ENCODE measurements at regions not wholly inside any gene's neighbourhood (a gene's known extent, or its start where the extent isn't known, plus 50 kb on each side); places are given as distances from the start of the nearest gene placed in this dataset.

DNA sequence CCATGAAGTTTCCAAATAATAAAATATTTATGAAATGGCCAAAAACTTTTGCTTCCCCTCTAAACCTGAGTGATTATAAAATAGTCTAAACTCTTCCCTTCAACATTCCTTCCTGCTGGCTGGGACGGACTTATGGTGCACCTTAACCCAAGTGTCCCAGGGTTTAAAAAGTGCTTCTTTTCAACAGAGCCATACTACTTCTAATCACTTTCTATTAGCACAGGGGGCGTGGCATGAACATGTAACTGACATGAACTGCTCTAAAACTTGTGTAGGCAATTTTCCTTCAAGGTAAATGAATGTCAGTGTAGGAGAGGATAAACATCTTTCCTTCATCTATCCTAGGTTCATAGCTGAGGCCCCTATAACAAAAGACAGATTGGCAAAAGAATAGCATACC, 163.6 kb upstream of the RIMS1 start:
- no peaks in the 10 kb centered on the region for H3K4me1 ChIP-seq (ENCODE audit: control extremely low read depth in 1 of 4, control insufficient read depth in 4 of 4, insufficient read depth in 4 of 4, low read length in 3 of 4)
- H3K27ac ChIP-seq (ENCODE audit: insufficient read depth in 1 of 2, low read depth in 1 of 2, low read length in 2 of 2, poor library complexity in 1 of 2, severe bottlenecking in 2 of 2): no peak overlapping the region
- no peak overlapping the region for H3K4me3 ChIP-seq (ENCODE audit: control insufficient read depth in 1 of 7, extremely low read depth in 1 of 7, insufficient read depth in 4 of 7, low read depth in 2 of 7, low read length in 6 of 7)
- H3K36me3 ChIP-seq (ENCODE audit: control insufficient read depth in 4 of 4, insufficient read depth in 4 of 4, low read length in 3 of 4): no peaks in the 10 kb centered on the region
- ChIA-PET POLR2A (no interaction called here), CTCF (no interaction called here)
- H3K27me3 ChIP-seq (replicated peaks in 2 of 5; ENCODE audit: control insufficient read depth in 4 of 5, insufficient read depth in 5 of 5, low read length in 4 of 5): peaks cover 0 to 3% (median 0%) of the 10 kb centered on the region in 5 experiments
- no peaks in the 10 kb centered on the region for H3K9me3 ChIP-seq (ENCODE audit: control extremely low read depth in 1 of 5, control insufficient read depth in 4 of 5, insufficient read depth in 2 of 5, low read depth in 1 of 5, low read length in 4 of 5)
- DNase-seq: no peak
- WGBS (ENCODE audit: insufficient coverage): 88% methylated on average over 1 of the region's 2 CpGs

DNA sequence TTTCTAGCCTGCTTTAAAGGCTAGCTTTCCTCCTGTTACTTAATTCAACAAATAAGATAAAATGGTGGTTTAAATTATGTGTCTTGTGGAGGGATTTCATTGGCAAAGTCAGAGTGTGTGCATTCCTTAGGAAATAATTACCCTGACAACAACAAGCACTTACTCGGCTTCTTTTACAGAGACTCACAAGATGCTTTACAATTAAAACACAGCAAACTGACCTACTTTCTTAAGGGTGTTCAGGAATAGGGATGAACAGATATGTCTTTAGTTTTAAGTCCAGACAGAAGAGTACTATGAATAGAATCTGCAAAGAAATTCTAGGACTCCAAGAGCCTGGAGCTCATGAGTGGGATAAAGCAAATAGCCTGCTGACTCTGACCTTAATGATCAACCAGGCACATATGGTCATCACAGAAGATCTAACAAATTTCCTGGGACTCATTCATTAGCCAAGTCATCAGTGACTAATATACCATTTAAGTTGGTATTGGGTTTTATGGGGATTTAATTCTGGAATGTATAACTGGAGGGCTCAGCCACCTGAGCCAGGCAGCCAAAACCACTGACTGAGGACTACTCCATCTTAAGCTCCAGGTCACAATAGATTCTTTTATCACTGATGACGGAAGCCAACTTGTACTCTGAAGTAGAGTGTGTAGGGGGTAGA, 161.8 kb upstream of the RIMS1 start:
- H3K4me3 ChIP-seq (ENCODE audit: control insufficient read depth in 1 of 7, extremely low read depth in 1 of 7, insufficient read depth in 4 of 7, low read depth in 2 of 7, low read length in 6 of 7): no peak overlapping the region
- POLR2A ChIA-PET: no interaction called here

DNA sequence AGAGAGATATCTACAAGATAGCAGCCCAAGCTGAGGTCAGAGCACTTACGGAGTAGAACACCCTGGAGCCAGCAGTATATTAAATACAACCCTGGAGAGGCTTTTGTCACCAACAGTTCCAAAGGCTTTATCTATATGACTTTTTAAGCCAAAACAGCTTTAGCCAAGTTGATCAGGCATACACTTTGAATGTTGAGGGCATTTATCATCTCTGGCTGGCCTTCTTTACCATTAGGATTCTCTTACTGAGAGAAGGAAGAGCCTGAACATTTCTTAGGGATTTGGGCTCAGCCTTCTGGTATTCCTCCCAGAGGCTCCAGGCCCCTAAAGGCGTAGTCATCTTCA, 161.3 kb upstream of the RIMS1 start:
- H3K27ac ChIP-seq (ENCODE audit: insufficient read depth in 1 of 2, low read depth in 1 of 2, low read length in 2 of 2, poor library complexity in 1 of 2, severe bottlenecking in 2 of 2): no peak overlapping the region
- H3K4me1 ChIP-seq (ENCODE audit: control extremely low read depth in 1 of 4, control insufficient read depth in 4 of 4, insufficient read depth in 4 of 4, low read length in 3 of 4): no peaks in the 10 kb centered on the region
- no peaks in the 10 kb centered on the region for H3K9me3 ChIP-seq (ENCODE audit: control extremely low read depth in 1 of 5, control insufficient read depth in 4 of 5, insufficient read depth in 2 of 5, low read depth in 1 of 5, low read length in 4 of 5)
- no peaks in the 10 kb centered on the region for H3K36me3 ChIP-seq (ENCODE audit: control insufficient read depth in 4 of 4, insufficient read depth in 4 of 4, low read length in 3 of 4)
- H3K27me3 ChIP-seq (replicated peaks in 2 of 5; ENCODE audit: control insufficient read depth in 4 of 5, insufficient read depth in 5 of 5, low read length in 4 of 5): peaks cover 0 to 4% (median 0%) of the 10 kb centered on the region in 5 experiments
- no peak overlapping the region for H3K4me3 ChIP-seq (ENCODE audit: control insufficient read depth in 1 of 7, extremely low read depth in 1 of 7, insufficient read depth in 4 of 7, low read depth in 2 of 7, low read length in 6 of 7)
- 100% methylated on average over 1 of the region's 2 CpGs for WGBS (ENCODE audit: insufficient coverage)
- CTCF ChIA-PET: no interaction called here
- no peak for DNase-seq
- POLR2A ChIA-PET: no interaction called here

More for the DNA sequence above, 161.8 kb upstream of the RIMS1 start:
- Histone ChIP-seq H3K4me1 (ENCODE audit: control extremely low read depth in 1 of 4, control insufficient read depth in 4 of 4, insufficient read depth in 4 of 4, low read length in 3 of 4) (no peaks in the 10 kb centered on the region), H3K9me3 (ENCODE audit: control extremely low read depth in 1 of 5, control insufficient read depth in 4 of 5, insufficient read depth in 2 of 5, low read depth in 1 of 5, low read length in 4 of 5) (no peaks in the 10 kb centered on the region), H3K27me3 (replicated peaks in 2 of 5; ENCODE audit: control insufficient read depth in 4 of 5, insufficient read depth in 5 of 5, low read length in 4 of 5) (peaks cover 0 to 4% (median 0%) of the 10 kb centered on the region in 5 experiments), H3K27ac (ENCODE audit: insufficient read depth in 1 of 2, low read depth in 1 of 2, low read length in 2 of 2, poor library complexity in 1 of 2, severe bottlenecking in 2 of 2) (no peak overlapping the region), H3K36me3 (ENCODE audit: control insufficient read depth in 4 of 4, insufficient read depth in 4 of 4, low read length in 3 of 4) (no peaks in the 10 kb centered on the region)
- CTCF ChIA-PET: no interaction called here
- no peak for DNase-seq
- WGBS (ENCODE audit: insufficient coverage): 100% methylated on average over 1 of the region's 2 CpGs

DNA sequence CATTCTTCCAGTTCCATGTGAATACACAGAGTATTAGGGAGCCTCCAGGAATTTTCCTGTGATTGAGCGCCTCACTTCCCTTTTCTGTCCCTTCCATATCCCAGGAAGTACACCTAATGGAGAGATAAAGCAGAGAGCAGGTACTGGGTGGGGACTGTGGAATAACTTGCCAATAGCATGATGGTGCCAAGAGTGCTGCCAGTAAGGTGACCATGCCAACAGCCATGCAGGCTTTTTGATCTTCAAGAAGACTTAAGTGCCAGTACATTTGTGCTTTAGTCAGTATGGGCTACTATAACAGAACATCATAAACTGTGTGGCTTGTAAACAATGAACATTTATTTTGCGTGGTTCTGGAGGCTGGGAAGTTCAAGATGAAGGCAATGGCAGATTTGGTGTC, 160.2 kb upstream of the RIMS1 start:
- Histone ChIP-seq H3K4me3 (ENCODE audit: control insufficient read depth in 1 of 7, extremely low read depth in 1 of 7, insufficient read depth in 4 of 7, low read depth in 2 of 7, low read length in 6 of 7) (no peak overlapping the region), H3K27me3 (replicated peaks in 2 of 5; ENCODE audit: control insufficient read depth in 4 of 5, insufficient read depth in 5 of 5, low read length in 4 of 5) (peaks cover 0 to 4% (median 0%) of the 10 kb centered on the region in 5 experiments), H3K4me1 (ENCODE audit: control extremely low read depth in 1 of 4, control insufficient read depth in 4 of 4, insufficient read depth in 4 of 4, low read length in 3 of 4) (no peaks in the 10 kb centered on the region), H3K9me3 (ENCODE audit: control extremely low read depth in 1 of 5, control insufficient read depth in 4 of 5, insufficient read depth in 2 of 5, low read depth in 1 of 5, low read length in 4 of 5) (no peaks in the 10 kb centered on the region), H3K27ac (ENCODE audit: insufficient read depth in 1 of 2, low read depth in 1 of 2, low read length in 2 of 2, poor library complexity in 1 of 2, severe bottlenecking in 2 of 2) (no peak overlapping the region), H3K36me3 (ENCODE audit: control insufficient read depth in 4 of 4, insufficient read depth in 4 of 4, low read length in 3 of 4) (no peaks in the 10 kb centered on the region)
- 92% methylated on average over 2 of the region's 2 CpGs for WGBS (ENCODE audit: insufficient coverage)
- ChIA-PET POLR2A (no interaction called here), CTCF (no interaction called here)
- no peak for DNase-seq

DNA sequence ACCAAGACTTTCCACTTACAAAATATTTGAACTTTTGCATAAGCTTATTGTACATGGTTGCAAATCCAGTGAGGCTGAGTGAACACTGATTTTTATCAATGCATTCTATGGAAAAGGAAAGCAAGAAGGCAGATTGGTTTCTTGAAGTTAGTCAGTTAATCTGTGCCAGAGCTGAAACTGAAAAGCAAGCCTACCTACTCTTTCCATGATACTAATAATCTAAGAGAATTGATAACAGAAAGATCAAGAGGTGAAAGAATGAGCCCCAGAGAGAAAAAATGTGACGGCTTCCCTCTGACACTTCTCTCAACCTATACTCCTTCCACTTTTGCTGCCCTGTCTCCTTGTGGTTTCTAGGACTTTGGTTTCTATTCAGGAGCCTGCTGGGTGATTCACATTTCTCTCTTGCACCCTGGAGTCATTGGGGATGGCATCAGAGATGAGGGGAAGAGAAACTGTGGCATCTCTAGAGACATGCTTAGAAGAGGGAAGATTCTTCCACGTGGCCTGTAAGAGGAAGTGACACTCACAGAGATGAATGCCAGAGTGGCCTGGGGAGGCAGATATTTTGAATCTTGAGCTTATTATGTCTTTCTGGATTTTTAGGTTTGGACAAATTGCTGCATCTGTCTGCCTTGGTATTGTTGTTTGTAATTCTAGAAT, 158.6 kb upstream of the RIMS1 start:
- peaks cover 0 to 4% (median 0%) of the 10 kb centered on the region in 5 experiments for H3K27me3 ChIP-seq (replicated peaks in 2 of 5; ENCODE audit: control insufficient read depth in 4 of 5, insufficient read depth in 5 of 5, low read length in 4 of 5)
- DNase-seq: no peak
- H3K4me1 ChIP-seq (ENCODE audit: control extremely low read depth in 1 of 4, control insufficient read depth in 4 of 4, insufficient read depth in 4 of 4, low read length in 3 of 4): no peaks in the 10 kb centered on the region
- CTCF ChIA-PET: no interaction called here
- H3K36me3 ChIP-seq (ENCODE audit: control insufficient read depth in 4 of 4, insufficient read depth in 4 of 4, low read length in 3 of 4): no peaks in the 10 kb centered on the region
- POLR2A ChIA-PET: no interaction called here
- 25% methylated on average over 1 of the region's 2 CpGs for WGBS (ENCODE audit: insufficient coverage)
- H3K9me3 ChIP-seq (ENCODE audit: control extremely low read depth in 1 of 5, control insufficient read depth in 4 of 5, insufficient read depth in 2 of 5, low read depth in 1 of 5, low read length in 4 of 5): no peaks in the 10 kb centered on the region
- no peak overlapping the region for H3K27ac ChIP-seq (ENCODE audit: insufficient read depth in 1 of 2, low read depth in 1 of 2, low read length in 2 of 2, poor library complexity in 1 of 2, severe bottlenecking in 2 of 2)
- no peak overlapping the region for H3K4me3 ChIP-seq (ENCODE audit: control insufficient read depth in 1 of 7, extremely low read depth in 1 of 7, insufficient read depth in 4 of 7, low read depth in 2 of 7, low read length in 6 of 7)

DNA sequence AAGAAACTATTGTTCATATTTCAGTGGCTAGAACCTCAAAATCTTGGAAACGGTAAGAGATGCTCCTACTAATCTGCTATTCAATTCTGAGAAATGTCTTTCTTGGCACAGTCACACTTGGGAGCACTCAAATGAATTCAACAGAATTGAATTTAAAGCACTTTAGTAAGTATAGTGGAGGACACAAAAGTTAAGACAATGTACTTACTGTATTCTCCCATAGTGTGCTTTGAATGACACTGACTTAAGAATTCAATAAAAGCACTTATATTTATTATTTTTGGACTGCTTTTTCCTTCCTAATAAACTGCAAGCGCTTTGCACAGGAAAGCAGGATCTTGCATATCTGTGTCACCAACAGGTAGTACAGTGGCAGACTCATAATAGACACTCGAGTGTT, 156.1 kb upstream of the RIMS1 start:
- Histone ChIP-seq H3K4me1 (ENCODE audit: control extremely low read depth in 1 of 4, control insufficient read depth in 4 of 4, insufficient read depth in 4 of 4, low read length in 3 of 4) (no peaks in the 10 kb centered on the region), H3K27ac (ENCODE audit: insufficient read depth in 1 of 2, low read depth in 1 of 2, low read length in 2 of 2, poor library complexity in 1 of 2, severe bottlenecking in 2 of 2) (no peak overlapping the region), H3K9me3 (ENCODE audit: control extremely low read depth in 1 of 5, control insufficient read depth in 4 of 5, insufficient read depth in 2 of 5, low read depth in 1 of 5, low read length in 4 of 5) (no peaks in the 10 kb centered on the region), H3K4me3 (ENCODE audit: control insufficient read depth in 1 of 7, extremely low read depth in 1 of 7, insufficient read depth in 4 of 7, low read depth in 2 of 7, low read length in 6 of 7) (no peak overlapping the region), H3K36me3 (ENCODE audit: control insufficient read depth in 4 of 4, insufficient read depth in 4 of 4, low read length in 3 of 4) (no peaks in the 10 kb centered on the region), H3K27me3 (replicated peaks in 2 of 5; ENCODE audit: control insufficient read depth in 4 of 5, insufficient read depth in 5 of 5, low read length in 4 of 5) (peaks cover 0 to 4% (median 0%) of the 10 kb centered on the region in 5 experiments)
- 100% methylated on average over 1 of the region's 3 CpGs for WGBS (ENCODE audit: insufficient coverage)
- POLR2A ChIA-PET: no interaction called here
- no peak for DNase-seq
- CTCF ChIA-PET: no interaction called here

DNA sequence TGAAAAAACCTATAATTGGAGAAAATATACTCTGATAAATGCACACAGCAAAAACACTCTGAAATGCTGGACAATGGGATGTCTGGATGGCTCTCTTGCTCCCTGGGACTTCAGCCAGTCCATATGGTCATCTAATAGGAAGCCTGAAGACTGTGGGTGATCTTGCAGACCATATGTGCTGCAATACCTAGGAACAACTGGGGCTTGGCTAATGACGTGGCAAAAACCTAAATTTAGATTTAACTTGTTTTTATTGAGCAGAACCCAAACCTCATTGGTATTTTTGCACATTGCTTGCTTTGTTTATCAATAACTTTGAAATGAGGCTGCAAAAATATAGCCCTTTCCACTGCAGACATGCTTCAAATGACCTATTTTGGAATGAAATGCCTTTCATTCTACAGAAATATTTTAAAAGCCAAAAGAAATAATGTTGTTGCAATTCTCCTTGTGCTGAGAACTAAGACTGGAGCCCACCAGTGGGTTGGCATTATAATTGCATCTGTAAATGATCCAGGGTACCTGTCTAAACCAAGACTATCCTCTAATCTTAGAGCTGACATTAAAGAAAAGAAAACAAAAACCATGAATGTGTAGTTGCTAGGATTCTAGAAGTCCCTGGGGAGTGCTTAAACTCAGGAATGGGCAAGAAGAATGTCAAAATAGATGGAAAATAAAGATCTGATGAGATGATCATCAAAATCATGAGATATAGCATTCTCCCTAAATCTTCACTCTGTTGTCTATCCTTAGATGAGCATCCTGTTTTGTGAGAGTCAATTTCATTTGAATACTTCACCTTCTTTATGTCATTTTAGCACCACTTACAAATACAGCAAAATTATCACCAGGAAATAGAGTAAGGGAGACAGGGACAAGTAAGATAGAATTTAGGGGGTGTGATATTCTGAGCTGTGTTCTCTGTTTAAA, 152.1 kb upstream of the RIMS1 start:
- ChIA-PET POLR2A (no interaction called here), CTCF (no interaction called here)
- no peaks in the 10 kb centered on the region for H3K36me3 ChIP-seq (ENCODE audit: control insufficient read depth in 4 of 4, insufficient read depth in 4 of 4, low read length in 3 of 4)
- H3K27me3 ChIP-seq (replicated peaks in 2 of 5; ENCODE audit: control insufficient read depth in 4 of 5, insufficient read depth in 5 of 5, low read length in 4 of 5): peaks cover 0 to 2% (median 0%) of the 10 kb centered on the region in 5 experiments
- no peak overlapping the region for H3K4me3 ChIP-seq (ENCODE audit: control insufficient read depth in 1 of 7, extremely low read depth in 1 of 7, insufficient read depth in 4 of 7, low read depth in 2 of 7, low read length in 6 of 7)
- no peak overlapping the region for H3K27ac ChIP-seq (ENCODE audit: insufficient read depth in 1 of 2, low read depth in 1 of 2, low read length in 2 of 2, poor library complexity in 1 of 2, severe bottlenecking in 2 of 2)
- no peaks in the 10 kb centered on the region for H3K9me3 ChIP-seq (ENCODE audit: control extremely low read depth in 1 of 5, control insufficient read depth in 4 of 5, insufficient read depth in 2 of 5, low read depth in 1 of 5, low read length in 4 of 5)
- 78% methylated on average over 1 of the region's 1 CpG for WGBS (ENCODE audit: insufficient coverage)
- no peak for DNase-seq
- no peaks in the 10 kb centered on the region for H3K4me1 ChIP-seq (ENCODE audit: control extremely low read depth in 1 of 4, control insufficient read depth in 4 of 4, insufficient read depth in 4 of 4, low read length in 3 of 4)
